CD4-positive, alpha-beta T cell treated with Interleukin-2 at 100 ng/mL for 4 hours (primary cell): ENCODE measurements at regions not wholly inside any gene's neighbourhood (a gene's known extent, or its start where the extent isn't known, plus 50 kb on each side); places are given as distances from the start of the nearest gene placed in this dataset.

Experiments
- DNase-seq: peaks from one replicate; pipeline ENCODE4 v3.0.0-alpha.2; 2020; ENCODE audit warnings: low spot score

GRCh38 chr3:193850084-193850619 lies 257.1 kb downstream of the OPA1 start:
- DNase-seq, result no peak

- DNase-seq, result no peak
Measured at GRCh38 chr3:193851428-193851847, 258.4 kb downstream of the OPA1 start.

GRCh38 chr3:193851941-193852674 lies 259.1 kb downstream of the OPA1 start:
- DNase-seq, result no peak

DNA sequence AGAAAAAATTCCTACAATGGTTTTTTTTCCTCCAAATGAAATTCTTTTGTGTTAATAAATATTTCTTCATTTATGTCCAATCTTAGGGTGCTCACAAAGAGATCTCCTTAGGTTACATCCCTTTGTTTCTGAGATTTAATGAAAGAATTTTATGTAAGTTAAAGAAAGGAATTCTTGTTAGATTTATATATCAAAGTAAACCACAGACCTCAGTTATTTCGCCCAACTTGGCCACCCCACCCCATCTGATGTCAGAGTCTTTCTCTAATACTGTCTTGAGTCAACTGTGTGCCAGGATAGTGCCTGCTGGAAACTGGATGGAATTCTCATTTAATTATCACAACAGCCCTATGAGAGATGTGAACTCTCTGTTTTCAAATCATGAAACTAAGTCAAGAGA lies 259.9 kb downstream of the OPA1 start:
- no peak for DNase-seq

GRCh38 chr3:193853511-193854219 lies 260.7 kb downstream of the OPA1 start:
- DNase-seq, result no peak

DNA sequence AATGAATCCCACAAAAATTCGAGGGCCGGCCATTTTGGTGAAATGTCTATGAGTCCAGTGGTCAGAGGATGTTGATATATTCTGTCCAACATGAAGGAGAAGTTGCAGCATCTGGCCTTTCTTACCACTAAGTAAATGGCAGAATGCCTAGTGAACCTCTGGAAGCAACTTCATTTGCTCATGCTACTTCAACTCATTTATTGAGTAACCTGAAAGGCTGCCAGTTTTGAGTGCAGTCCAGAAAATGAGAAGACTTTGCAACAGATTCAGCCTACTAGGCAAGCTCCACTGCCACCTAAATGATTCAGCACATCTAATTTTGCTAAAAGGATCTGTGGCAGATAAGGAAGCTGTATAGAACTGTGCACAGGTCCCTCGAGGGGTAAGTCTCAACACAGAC lies 265.0 kb downstream of the OPA1 start:
- no peak for DNase-seq

GRCh38 chr3:193859195-193859594 lies 266.2 kb downstream of the OPA1 start:
- no peak for DNase-seq

- DNase-seq, result no peak
Measured at GRCh38 chr3:193861012-193861411, 268.0 kb downstream of the OPA1 start.

DNA sequence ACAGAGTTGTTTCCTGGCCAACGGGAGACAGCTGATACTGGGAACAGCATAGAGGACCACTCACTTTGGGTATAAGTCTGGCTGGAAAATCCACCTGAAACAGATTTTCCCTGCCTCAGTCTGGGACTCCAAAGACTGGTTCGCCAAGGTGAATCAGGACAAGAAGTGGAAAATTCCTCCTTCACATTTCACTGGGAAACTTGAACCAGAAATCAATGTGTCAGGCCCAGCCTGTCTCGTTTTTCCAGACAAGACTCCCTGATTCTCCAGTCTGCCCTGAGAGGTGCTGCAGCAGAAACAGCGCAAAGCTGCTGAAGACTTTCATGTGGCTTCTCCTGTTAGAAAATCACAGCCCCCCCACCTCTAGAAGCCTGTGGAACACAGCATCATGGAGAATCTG lies 269.8 kb downstream of the OPA1 start:
- DNase-seq, result no peak

DNA sequence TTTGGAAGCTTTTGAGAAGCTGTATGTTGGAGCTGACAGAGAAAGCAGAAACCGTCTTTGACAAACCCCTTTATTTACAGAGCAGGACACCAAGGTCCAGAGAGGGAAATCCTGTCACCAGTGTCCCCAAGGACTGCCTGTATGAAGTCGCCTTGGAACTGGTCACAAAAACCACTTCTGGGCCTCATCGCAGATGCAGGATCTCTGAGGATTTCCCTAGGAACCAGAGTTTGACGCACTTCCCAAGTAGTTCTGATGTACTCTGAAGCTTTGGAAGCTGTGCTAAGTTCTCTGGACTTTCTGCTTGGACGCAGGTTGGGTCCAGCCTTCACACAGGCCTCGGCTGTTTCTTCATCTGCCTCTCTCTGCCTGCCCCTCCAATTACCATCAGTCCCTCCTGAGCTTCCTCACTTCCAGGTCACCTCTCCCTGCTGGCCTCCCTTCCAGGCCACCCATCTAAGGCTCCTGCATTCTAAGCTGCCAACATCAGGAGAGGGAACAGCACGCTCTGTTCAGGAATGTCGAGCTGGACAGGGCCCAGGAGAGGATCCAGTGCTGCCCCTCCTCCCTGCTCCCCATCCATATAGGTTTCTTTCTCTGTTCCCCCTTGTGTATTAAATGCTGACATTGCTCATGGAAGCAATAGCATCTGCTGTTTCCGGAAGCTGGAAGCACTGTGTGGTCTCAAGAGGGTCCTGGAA lies 270.8 kb downstream of the OPA1 start:
- DNase-seq, result no peak

DNA sequence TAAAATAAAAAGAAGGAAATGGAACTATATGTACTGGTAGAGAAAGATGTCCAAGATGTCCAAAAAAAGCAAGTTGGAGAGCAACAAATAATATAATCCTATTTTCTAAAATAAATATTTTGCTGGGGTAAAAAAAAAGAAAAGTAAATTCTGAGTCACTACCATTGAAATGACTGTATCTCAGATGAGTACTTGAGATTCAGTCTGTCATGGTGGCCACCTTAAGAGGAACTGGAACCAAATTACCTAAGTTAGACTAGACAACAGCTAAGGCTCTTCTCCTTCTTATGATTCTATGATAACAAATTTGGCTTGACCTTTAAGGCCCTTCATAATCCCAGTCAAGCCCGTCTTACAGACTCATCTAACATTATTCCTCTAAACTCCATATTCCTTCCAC lies 270.6 kb upstream of the HES1 start:
- DNase-seq, result no peak

DNA sequence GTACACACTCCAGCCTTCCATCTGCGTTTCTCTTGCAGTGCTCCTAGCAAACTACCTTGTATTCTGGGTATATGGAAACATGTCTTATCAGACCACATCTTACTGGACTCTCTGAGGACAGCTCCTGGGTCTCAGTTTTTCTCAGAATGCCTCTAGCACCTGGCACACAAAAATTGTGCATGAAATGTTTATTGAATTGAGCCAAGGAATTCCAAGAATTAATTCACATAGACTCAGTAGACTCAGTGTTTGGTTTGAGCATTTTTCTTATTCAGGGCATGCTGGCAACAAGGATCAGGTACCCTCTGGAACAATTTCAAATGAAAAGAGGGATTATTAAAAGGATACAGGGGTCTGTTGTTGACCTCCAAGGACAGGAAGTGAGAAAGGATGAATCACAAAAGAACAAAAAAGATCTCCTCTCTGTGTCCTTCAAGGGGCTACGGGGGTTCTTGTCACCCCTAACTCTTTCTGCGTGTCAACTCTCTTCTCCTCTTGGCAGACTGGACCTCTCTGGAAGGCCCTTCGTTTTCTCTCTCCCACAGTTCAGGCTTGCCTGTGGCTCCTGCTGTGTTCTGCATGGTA lies 270.0 kb upstream of the HES1 start:
- no peak for DNase-seq

- DNase-seq, result no peak
Measured at GRCh38 chr3:193868590-193868989, 267.4 kb upstream of the HES1 start.

GRCh38 chr3:193869221-193870201 lies 266.4 kb upstream of the HES1 start:
- DNase-seq, result no peak

GRCh38 chr3:193870376-193871219 lies 265.4 kb upstream of the HES1 start:
- DNase-seq, result no peak

GRCh38 chr3:193871220-193871485 lies 264.8 kb upstream of the HES1 start:
- no peak for DNase-seq

DNA sequence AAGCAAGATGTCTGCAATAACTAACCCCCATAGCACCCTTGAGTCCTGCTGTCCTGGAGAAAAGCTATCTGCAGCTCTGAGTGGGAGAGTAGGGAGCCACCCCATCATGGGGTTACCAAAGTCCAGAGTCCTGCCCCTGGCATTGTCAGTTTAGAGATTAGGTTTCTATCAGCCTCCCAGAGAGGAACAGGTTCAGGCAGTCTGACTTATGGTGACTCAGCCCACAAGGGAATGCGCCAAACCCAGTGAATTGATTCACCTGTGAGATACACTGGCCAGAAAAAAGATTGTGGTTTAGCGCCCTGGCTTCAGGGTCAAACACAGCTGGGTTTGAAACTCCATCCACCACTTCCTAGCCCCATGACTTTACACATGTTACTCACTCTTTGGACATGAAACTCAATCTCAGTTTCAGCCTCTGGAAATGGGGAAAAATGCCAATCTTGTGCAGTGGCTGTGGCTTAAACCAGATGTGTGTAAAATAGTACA lies 263.6 kb upstream of the HES1 start:
- no peak for DNase-seq

DNA sequence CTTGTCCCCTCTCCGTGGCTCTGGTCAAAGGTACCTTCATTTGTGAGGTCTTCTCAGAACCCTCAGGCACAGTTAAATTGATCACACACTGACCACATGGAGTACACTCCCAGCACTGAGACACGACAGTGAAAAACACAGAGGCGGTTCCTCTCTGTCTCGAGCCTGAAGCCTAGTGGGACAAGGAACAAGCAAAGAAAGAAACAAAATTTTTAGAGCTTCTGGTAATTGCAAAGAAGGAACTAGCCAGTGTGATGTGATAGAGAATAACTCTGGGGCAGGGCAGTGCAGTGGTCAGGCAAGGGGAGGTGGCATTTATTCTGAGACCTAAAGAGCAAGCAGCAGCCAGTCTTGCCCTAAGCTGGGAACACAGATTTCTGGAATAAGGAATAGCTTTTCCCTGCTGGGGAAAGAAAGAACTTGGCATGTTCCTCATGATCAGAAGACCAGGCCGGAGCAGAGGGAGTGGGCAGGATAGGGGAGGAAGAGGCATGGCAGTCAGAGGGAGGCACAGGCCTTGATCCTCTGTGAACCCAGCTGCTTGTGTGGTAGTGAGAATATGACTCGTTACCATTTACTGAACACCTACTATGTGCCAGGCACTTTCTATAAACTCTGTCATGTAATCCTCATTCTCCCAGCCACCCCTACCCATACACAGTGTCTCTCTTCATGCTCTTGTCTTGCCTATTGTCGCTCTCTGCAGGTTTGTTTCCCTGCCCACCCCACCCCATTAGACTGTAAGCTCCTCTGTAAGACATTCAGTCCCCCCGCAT lies 262.3 kb upstream of the HES1 start:
- no peak for DNase-seq

GRCh38 chr3:193874512-193874911 lies 261.4 kb upstream of the HES1 start:
- DNase-seq, result no peak
